NCI-H774 (cell line): ENCODE measurements at regions not wholly inside any gene's neighbourhood (a gene's known extent, or its start where the extent isn't known, plus 50 kb on each side); places are given as distances from the start of the nearest gene placed in this dataset.
A peak's percentile ranks its signal among the peaks of the same experiment; 100 is the strongest.
"Not testable (repeated sequence)": the region's sequence is repeated elsewhere in the genome, so short reads cannot be mapped to it uniquely, and the experiment has no call there.

ENCODE experiments used
- DNase-seq: peaks from one replicate; lab custom pipeline; 2025; lab: John Stamatoyannopoulos, UW

DNA sequence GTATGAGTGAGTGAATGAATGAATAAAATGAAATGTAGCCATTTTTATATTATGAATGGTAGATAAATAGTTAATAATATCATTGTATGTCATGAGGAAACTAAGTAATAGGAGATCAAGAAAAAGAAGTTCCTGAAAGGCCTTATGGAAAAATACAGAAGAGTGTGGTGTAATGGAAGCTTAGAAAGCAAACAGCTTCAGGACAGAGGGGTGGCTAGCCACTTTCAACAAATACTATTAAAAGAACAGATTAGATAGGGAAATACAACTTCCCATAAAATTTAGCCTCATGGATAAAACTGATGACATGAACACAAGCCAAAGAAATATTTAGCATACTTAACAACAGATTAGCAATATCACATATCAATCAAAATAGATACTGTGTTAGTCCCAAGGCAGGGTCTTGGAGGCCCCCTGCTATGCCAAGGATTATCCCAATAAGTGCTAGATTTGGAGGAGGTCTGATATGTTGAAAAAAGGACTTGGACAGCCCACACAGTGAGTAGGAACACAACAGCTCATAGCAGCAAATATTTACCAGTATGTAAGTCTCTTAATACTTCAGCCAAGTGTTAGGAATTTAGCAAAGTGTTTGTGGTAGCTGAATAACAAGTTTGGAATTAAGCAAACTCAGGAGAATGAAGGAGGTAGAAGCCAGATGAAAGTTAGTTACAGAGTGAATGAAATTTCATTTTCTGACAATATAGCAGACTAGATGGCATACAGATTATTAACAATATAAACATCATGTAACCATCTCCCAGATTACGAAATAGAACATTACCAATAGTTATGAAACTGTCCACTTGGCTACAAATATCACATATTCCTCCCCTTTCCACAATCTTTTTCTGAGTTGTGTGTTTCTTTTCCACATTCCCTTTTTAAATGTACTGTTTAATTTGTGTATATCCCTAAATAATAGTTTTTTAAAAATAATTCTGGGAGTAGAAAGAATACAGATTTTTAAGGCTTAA is 1632.0 kb downstream of the PCDH9 start:
- no peak for DNase-seq

DNA sequence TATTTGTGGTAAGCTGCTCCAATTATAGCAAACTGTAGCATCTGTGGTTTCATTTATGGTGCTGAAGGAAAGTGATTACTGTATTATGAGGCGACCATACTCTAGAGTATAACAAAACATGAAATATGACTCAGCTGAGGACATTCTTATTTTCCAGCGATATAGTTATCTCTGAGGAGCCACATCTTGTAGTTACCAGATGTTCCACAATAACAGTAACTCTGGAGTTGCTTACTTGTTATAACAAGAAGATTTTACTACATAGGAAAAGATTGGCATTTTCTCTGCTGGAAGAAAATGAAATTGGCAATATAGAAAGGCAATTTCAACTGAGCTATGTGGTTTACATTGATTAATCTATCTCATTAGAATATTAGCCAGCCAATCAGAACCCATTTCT is 1634.2 kb downstream of the PCDH9 start:
- no peak for DNase-seq

DNA sequence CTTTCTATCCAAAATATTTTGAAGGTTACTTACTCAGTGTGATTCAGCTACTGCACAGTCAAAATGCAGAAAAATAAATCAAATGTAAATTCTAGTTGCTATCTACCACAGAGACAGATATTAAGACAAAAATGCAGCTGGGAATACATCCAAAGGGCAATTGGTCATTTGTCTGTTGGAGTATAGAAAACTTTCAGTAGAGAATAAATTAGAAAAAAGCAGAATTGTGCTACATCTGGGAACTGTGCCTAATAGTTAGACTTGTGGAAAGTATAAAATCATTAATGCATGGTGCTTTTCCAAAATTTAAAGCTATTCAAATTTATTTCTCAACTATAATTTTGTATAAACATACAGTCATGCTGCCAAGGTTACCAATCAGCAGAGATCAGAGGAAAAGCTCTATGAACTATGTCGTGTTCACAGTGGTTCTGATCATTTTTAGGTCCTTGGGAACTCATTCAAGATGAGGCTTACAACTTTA is 1635.8 kb downstream of the PCDH9 start:
- DNase-seq: no peak

DNA sequence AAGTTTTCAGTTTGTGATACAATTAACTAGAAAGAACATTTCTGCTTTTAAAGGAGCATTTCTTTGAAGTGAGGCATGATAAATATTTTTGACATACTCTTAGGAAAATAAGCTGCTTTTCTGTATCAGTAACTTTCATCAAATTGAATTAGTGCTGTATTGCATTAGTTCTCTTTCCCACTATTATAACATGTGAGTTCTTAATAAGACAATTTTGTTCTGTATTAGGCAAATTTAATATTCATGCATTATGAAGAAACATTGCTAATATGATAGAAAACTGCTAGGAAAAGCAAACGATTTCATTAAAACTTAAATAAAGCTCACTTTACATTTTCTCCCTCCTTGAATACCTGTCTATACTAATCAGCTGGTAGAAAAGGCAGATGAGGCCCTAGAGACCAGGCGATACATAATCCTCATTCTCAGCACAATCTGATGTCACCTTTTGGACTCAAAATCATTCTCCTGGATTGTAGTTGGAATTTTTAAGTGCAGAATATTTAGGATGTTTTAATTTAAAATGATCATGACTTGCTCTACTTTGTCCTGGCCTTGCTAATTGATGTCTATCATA is 1636.8 kb downstream of the PCDH9 start:
- DNase-seq: no peak

DNA sequence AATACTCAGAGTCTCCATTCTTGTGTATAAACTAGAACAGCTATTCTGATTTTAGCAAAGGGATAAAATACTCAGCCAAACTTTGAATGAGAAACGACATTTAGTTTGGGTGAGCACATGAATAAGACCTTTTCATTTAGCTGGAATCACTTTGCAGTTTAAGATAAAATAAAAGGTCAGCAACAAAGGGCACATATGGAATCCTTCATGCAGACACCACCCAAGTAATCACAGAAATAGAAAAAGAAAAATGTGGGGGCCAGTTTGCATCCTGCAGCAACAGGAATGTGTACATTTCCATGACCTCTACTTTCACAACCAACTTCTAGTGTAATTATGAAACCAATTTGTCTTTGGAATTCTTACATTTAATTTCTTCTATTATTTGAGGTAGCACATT is 1637.4 kb downstream of the PCDH9 start:
- no peak for DNase-seq

DNA sequence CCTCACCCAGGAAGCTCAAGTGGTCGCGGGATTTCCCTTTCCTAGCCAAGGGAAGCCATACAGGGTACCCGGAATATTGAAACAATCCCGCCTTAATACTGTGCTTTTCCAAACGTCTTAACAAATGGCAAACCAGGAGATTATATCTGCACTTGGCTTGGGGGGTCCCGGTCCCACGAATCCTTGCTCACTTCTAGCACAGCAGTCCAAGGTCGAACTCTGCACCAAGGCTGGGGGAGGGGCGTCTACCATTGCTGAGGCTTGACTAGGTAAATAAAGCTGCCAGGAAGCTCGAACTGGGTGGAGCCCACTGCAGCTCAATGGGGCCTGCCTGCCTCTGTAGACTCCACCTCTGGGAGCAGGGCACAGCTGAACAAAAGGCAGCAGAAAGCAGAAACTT is 1644.8 kb downstream of the PCDH9 start:
- no peak for DNase-seq

DNA sequence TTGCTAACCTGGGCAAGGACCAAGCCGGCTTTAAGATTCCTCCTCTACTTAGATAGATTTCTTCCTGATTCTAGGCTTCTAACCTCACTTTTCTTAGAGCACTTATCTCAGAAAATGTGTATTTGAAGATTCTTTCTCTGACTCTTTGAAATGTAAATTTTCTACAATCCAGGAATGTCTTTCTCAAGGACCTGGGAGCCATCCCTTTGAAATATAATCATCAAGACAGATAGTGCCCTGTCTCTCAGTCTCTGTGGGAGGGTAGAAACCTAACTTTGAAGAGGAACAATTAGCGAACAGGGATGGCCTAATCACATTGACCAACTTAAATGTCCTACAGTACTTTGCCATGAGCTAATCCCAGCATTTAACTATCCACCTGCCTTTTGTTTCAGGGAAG is 1646.0 kb downstream of the PCDH9 start:
- DNase-seq: no peak

DNA sequence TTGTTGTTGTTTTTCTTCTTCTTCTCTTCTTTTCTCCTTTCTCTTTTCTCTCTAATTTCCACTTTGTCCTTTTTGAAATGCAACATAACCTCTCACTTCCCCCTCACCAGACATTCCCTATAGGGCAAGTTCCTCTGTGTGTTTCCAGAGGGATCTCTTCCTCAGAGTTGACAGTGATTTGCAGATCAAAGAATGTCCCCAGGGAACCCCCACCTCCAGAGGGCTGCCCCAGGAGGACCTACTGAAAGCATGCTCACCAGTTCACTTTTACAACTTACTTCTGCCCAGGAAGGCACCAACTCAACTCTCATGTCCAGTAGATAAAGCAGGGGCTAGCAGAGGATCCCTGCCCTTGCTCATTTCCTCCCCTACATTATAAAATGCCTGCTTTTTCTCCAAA is 1648.0 kb downstream of the PCDH9 start:
- DNase-seq: no peak

DNA sequence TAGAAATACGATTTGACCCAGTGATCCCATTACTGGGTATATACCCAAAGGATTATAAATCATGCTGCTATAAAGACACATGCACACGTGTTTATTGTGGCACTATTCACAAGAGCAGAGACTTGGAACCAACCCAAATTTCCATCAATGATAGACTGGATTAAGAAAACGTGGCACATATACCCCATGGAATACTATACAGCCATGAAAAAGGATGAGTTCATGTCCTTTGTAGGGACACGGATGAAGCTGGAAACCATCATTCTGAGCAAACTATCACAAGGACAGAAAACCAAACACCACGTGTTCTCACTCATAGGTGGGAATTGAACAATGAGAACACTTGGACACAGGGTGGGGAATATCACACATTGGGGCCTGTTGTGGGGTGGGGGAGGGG is 1665.6 kb downstream of the PCDH9 start:
- DNase-seq: not testable (repeated sequence)

DNA sequence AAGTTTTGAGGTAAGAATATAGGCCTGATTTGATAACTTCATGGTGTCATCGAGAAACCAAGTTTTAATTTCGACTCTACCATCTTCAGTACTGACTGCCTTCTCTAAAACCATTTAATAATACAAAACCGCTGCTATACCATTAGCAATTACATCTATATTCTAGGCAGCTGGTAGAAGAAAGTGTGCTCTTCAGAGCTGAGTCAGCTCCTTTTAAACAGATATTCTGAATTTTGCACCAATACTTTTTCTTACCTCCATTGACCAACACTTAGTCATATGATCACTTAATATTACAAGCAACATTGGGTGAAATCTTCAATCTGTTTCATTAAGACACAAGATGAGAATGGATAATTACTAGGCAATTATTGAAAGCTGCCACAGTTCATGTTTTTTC is 1667.8 kb downstream of the PCDH9 start:
- no peak for DNase-seq

DNA sequence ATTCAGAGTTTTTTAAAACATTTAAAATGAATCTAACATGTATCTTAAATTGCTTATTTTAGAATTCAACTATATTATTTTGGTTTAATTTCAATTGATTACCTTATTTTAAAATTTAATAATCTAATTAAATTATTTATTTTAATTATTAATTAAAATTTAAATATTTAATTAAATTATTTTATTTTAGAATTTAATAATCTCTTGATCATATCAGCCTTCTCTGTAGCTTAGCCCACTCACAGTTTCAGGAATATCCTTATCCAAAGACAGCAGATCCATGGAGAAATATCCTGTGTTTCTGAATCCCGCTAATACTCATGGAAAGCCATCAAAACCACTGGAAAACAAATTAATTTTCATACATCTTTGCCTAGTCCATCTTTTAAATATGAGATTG is 1669.2 kb downstream of the PCDH9 start:
- no peak for DNase-seq

DNA sequence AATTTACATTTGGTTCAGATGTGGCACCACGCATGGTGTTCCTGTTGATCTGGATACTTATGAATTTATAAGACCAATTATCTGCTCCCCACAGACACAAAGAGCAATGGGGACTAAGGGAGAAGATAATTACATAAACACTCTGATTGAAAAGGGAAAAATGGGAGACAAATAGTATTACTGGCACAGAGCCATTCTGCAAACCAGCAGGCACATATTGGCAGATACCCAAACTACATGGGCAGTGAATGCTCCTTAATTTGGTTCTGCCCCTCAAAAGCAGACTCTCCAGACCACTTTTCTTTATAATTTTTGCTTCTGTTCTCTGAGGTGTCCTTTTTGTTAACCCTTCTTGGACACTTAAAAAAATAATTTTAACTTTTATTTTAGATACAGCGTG is 1674.2 kb downstream of the PCDH9 start:
- peak; percentile 13 for DNase-seq

DNA sequence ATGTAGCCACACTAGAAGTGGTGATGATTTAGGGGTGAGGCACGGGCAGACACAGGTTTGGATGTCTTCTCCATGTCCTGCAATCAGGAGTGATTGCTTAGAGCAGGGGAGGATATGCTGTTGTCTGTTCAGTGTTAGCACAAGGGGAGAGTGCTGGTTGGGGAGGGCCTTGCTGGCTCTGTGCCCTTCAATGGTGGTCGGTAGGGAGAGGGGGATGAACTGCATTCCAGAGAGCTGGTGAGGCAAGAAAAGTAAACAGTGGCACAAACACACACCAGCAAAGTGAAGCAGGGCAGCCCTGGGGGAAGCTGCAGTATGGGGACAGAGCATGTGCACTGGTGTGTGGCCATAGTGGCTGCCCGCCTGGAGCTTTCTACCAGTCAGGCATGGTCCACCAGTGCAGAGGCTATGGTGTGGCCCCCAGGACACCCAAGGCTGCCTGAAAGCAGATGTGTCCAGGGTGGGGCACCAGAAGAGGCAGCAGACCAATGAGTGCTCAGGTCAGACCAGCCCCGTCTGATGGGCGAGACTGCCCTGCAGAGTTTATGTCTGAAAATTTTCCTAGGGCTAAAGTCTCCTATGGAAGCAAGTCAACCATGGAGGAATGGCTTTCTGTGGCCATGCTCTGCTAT is 1676.9 kb downstream of the PCDH9 start:
- DNase-seq: no peak

DNA sequence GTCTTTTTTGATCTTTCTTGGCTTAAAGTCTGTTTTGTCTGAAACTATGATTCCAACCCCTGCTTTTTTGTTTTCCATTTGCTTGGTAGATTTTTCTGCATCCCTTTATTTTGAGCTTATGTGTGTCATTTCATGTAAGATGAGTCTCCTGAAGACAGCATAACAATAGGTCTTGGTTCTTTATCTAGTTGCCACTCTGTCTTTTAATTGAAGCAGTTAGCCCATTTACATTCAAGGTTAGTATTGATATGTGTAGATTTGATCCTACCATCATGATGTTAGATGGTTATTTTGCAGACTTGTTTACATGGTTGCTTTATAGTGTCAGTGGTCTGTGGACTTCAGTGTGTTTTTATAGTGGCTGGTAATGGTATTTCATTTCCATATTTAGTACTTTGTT is 1678.9 kb downstream of the PCDH9 start:
- DNase-seq: no peak

DNA sequence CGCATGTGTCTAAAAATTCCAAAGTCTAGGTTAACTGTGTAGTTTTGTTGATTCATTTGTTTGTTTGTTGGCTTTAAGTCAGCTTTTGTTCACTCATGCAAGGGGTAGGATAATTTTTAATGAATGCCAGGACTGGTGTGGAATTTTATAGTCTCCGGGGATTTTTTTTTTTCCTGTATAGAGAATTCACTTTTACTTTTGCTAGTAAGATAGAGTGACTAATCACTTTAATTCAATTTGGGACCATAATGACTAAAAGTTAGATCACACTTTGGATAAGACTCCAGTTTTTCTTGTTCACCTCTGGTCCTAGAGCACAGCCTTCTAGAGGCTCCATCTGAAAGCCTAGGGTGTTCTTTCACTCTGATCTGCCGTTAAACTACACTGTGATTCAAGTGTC is 1690.0 kb downstream of the PCDH9 start:
- DNase-seq: no peak

DNA sequence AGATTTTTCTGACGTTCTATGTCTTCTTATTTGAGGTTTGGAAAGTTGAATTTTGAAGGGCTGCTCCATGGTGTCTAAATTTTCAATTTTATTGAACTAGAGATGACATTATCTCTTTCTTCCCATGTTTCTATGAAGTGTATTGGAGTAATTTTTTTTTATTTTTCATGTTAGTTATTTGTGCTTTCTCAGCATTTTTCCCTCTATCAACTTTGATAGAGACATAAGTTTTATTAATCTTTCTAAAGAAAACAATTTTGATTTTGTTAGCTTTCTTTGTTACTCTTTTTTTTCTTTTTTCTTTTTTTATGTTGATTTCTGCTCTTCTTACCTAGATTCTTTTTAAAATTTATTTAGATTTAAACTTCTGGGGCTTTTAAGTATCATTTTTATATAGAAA is 1694.8 kb downstream of the PCDH9 start:
- no peak for DNase-seq

DNA sequence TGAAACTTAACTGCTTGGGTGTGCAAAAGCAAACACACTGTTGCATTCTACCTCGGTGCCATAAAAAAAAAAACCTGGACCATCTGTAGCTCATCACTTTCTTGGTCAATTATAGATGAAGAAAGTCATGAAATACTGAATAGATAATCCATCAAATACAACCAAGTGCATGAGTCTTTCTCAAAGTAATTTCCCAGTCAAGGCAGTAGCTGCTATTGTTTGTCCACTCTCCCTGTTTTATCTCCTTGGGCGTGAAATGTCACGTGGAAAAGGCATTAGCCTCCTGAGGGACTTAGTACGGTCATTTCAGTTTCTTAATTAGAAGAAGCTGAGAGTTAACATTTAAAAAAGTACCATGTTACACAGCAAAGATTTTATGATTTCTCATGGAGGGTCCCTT is 1697.9 kb downstream of the PCDH9 start:
- DNase-seq: no peak

DNA sequence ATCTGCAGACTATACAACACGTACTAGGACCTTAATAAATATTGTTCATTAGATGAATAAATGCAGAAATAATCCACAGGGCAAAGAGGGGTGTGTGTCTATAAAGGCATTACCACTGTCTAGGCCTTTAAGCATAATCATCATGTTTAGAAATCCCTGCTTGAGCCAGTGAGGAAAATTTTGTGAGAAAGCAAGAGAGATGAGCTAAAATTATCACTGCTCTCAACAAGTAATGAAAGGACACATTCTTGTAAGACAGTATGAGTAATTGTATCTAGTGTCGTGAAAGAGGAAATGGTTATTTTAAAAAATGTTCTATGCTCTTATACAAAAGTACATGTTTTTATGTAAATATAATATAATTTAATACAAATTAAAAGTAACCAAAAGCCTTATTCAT is 1699.4 kb downstream of the PCDH9 start:
- DNase-seq: no peak

DNA sequence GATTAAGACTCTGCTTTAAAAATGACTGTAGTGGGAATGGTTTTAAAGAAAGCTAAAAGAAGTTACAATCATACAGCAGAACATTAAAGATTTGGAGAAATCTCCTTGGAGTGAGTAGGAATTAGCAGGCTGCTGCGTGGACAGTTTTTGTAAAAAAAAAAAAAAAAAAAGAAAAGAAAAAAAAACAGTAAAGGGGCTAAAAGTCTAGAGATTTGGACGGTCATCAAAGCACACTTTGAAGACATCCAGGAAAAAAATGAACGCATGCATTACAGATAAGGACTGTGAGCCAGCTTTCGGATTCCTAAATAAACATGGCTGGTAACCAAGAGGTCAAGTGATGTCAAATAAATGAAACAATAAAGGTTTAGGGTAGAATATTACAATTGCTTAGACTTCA is 1700.6 kb downstream of the PCDH9 start:
- DNase-seq: no peak

DNA sequence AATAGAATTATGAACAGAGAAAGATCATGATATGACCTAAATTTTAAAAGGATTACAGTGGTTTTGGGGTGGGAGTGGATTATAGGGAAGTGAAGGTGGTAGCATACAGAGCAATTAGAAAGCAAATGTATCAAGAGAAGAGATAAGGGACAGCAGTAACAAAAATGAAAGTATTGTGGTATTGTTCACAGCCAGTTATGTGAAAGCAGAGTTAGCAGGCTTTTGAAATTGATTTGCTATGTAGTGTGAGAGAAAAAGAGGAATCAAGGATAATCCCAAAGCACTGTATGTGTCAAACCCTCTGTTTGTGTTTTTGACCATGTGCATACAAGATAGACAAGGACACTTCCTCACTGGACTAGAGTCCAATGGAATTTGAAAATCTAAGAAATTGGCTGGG is 1721.4 kb downstream of the PCDH9 start:
- DNase-seq: no peak

DNA sequence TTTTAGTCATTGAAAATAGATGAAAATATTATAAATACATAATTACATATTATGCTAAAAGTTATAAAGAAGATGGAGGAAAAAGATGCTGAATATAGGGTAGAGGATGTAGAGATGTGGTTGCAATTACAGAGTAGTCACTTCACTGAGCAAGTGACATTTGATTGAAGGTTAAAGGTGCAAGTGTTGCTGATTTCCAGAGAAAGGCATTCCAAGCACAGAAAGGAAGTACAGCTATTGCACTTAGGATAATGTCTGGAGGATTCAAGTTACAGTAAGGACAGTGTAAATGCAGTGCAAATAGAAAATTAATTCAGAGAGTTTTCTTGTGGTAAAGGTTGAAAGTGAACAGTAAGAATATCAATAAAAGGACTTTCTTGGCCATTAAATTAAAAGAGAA is 1721.8 kb downstream of the PCDH9 start:
- DNase-seq: no peak

DNA sequence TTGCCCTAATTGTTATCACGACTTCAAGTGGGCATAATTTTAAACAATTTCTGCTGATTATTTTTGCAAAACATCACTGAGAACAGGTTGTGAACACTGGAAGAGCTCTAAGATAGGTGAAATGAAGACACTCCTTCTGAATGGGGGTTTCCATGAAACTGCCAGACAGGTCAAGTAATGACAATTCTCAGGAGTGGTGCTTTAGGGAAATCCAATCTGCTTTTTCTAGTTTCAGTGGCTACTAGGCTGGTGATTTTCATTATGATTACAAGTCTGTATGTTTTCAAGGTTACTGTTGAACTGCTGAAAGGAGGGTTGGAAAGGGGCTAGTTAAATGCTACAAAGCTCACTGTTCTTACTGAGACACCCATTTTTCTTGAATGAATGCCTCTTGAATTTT is 1724.2 kb downstream of the PCDH9 start:
- DNase-seq: no peak

DNA sequence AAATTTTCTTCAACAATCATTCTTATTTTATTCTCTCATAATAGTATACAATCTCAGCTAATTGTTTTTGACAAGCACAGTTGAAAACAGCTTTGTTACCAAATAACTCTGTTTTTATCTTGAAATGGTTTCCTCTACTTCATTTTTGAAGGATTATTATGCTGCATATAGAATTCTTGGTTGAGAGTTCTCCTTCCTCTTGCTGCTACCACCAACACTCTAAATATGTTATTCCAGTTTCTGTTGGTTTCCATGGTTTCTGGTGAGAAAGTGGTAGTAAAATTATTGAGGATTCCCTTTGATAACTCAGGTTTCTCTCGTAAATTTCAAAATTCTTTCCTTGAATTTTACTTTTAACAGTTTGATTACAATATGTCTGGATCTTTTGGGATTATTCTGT is 1725.9 kb downstream of the PCDH9 start:
- no peak for DNase-seq
